ENCODE measurements at regions not wholly inside any gene's neighbourhood (a gene's known extent, or its start where the extent isn't known, plus 50 kb on each side); places are given as distances from the start of the nearest gene placed in this dataset.

- TF ChIP-seq CTCF (conservative IDR thresholded peaks at IDR 0.05; ENCODE audit: low read depth, low read length) (no peak), EZH2phosphoT487 (IDR thresholded peaks at IDR 0.05; ENCODE audit: borderline replicate concordance, low read length) (no peak)
Observed at GRCh38 chr10:128191847-128192246, 65.6 kb upstream of the MKI67 start.

Data from PC-3 (cell line).